C4-2B (cell line): ENCODE measurements at regions not wholly inside any gene's neighbourhood (a gene's known extent, or its start where the extent isn't known, plus 50 kb on each side); places are given as distances from the start of the nearest gene placed in this dataset.

Source experiments
- H3K27ac ChIP-seq: fragments of 450-650 bp; 2 replicates; pipeline ENCODE4 v1.5.1; 2017
- CTCF ChIP-seq: fragments of 450-650 bp; conservative IDR thresholded peaks from 2 replicates; pipeline ENCODE4 v1.5.1; 2017; ENCODE audit warnings: mild to moderate bottlenecking
- ZFX ChIP-seq: fragments of 450-650 bp; IDR thresholded peaks from 2 replicates; pipeline ENCODE4 v1.6.1; 2017

GRCh38 chr5:68147659-68148058 lies 67.9 kb upstream of the PIK3R1 start:
- no peak overlapping the region for H3K27ac ChIP-seq
- no peak for TF ChIP-seq ZFX
- no peak for TF ChIP-seq CTCF

- TF ChIP-seq CTCF (no peak), ZFX (no peak)
- no peak overlapping the region for H3K27ac ChIP-seq
These were observed 74.1 kb upstream of the PIK3R1 start for GRCh38 chr5:68141494-68141893.

GRCh38 chr5:68140763-68141162 lies 74.8 kb upstream of the PIK3R1 start:
- H3K27ac ChIP-seq, result no peak overlapping the region
- TF ChIP-seq CTCF (no peak), ZFX (no peak)

GRCh38 chr5:68139611-68140441 lies 75.7 kb upstream of the PIK3R1 start:
- TF ChIP-seq ZFX, result no peak
- no peak for TF ChIP-seq CTCF
- H3K27ac ChIP-seq, result no peak overlapping the region

GRCh38 chr5:68137511-68138140 lies 77.9 kb upstream of the PIK3R1 start:
- TF ChIP-seq ZFX (no peak), CTCF (no peak)
- H3K27ac ChIP-seq, result no peak overlapping the region

GRCh38 chr5:68134669-68135313 lies 80.8 kb upstream of the PIK3R1 start:
- TF ChIP-seq ZFX (no peak), CTCF (no peak)
- H3K27ac ChIP-seq, result peak overlapping the region; percentile 61
